ENCODE measurements at regions not wholly inside any gene's neighbourhood (a gene's known extent, or its start where the extent isn't known, plus 50 kb on each side); places are given as distances from the start of the nearest gene placed in this dataset.

DNA sequence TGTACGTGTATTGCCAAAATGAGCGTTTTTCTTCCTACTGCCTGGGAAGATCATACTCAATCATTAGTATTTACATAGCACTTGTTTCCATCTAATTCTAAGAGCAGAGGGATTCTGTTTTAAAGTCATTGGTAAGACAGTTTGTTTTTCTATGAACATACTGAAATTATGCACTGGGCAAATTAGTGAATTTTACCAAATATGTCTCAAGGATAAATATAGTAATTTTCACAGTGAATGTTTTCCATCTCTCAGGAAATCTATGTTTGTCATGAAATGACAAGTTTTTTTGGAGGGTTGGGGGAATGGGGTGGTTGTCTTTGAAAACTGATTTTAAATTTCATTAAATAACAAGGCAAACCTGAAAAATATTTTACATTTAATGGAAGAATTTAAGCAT is 441.3 kb upstream of the ARRDC3 start:
- TF ChIP-seq JUND (IDR thresholded peaks at IDR 0.05; ENCODE audit: low read depth, low read length), result no peak
- TF ChIP-seq, protein P1, sequence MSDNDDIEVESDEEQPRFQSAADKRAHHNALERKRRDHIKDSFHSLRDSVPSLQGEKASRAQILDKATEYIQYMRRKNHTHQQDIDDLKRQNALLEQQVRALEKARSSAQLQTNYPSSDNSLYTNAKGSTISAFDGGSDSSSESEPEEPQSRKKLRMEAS (IDR thresholded peaks at IDR 0.05; ENCODE audit: low read depth, low read length), result no peak
- no peak for TF ChIP-seq POLR2A (IDR thresholded peaks at IDR 0.05; ENCODE audit: low read depth, low read length)
- TF ChIP-seq POLR2AphosphoS5 (IDR thresholded peaks at IDR 0.05; ENCODE audit: low read length), result no peak
- TF ChIP-seq RELA (IDR thresholded peaks at IDR 0.05; ENCODE audit: borderline replicate concordance, partially characterized antibody), result no peak
- TF ChIP-seq, protein P2, sequence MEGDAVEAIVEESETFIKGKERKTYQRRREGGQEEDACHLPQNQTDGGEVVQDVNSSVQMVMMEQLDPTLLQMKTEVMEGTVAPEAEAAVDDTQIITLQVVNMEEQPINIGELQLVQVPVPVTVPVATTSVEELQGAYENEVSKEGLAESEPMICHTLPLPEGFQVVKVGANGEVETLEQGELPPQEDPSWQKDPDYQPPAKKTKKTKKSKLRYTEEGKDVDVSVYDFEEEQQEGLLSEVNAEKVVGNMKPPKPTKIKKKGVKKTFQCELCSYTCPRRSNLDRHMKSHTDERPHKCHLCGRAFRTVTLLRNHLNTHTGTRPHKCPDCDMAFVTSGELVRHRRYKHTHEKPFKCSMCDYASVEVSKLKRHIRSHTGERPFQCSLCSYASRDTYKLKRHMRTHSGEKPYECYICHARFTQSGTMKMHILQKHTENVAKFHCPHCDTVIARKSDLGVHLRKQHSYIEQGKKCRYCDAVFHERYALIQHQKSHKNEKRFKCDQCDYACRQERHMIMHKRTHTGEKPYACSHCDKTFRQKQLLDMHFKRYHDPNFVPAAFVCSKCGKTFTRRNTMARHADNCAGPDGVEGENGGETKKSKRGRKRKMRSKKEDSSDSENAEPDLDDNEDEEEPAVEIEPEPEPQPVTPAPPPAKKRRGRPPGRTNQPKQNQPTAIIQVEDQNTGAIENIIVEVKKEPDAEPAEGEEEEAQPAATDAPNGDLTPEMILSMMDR (IDR thresholded peaks at IDR 0.05 in 2 of 3, conservative IDR thresholded peaks at IDR 0.05 in 1 of 3; ENCODE audit: control insufficient read depth in 2 of 3, extremely low read depth in 1 of 3, insufficient read depth in 1 of 3, low read depth in 3 of 3, low read length in 3 of 3), result no peak
- no peak for TF ChIP-seq SMARCA5 (IDR thresholded peaks at IDR 0.05)
- no peak for TF ChIP-seq NR2C2 (IDR thresholded peaks at IDR 0.05; ENCODE audit: borderline replicate concordance, control insufficient read depth, insufficient read length, low read depth)

Data from GM12878 (cell line).